HL-60/S4 treated with retinoic acid at 250 ng/mL for 4 days and 3 days (cell line): ENCODE measurements at regions not wholly inside any gene's neighbourhood (a gene's known extent, or its start where the extent isn't known, plus 50 kb on each side); places are given as distances from the start of the nearest gene placed in this dataset.
"Not testable (repeated sequence)": the region's sequence is repeated elsewhere in the genome, so short reads cannot be mapped to it uniquely, and the experiment has no call there.

Source experiments
- in situ Hi-C: fragments of 300-500 bp; cut with MboI; formaldehyde crosslinking; loops from 2 replicates; pipeline ENCODE4 v1.7.0; 2022; ENCODE audit warnings: low sequenced_read_pairs

DNA sequence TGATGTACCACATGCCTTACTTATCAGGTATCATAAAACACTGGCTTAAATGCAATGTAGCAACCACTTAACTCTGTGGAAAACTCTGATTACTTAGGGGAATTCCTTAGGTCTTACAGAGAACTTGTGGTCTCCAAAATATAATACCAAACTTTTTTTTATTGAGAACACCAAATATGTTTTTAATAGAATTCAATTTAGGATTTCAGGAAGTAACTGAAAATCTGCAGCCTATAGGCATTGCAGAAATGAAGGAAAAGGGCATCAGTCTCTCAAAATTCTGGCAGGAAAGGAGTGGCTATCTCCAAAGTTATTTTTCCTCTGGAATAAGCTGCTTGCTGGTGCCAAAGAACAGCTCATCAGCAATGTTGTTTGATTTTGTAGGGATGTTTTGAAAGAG lies 105.3 kb upstream of the UGP2 start:
- in situ Hi-C loops = no loop called here

DNA sequence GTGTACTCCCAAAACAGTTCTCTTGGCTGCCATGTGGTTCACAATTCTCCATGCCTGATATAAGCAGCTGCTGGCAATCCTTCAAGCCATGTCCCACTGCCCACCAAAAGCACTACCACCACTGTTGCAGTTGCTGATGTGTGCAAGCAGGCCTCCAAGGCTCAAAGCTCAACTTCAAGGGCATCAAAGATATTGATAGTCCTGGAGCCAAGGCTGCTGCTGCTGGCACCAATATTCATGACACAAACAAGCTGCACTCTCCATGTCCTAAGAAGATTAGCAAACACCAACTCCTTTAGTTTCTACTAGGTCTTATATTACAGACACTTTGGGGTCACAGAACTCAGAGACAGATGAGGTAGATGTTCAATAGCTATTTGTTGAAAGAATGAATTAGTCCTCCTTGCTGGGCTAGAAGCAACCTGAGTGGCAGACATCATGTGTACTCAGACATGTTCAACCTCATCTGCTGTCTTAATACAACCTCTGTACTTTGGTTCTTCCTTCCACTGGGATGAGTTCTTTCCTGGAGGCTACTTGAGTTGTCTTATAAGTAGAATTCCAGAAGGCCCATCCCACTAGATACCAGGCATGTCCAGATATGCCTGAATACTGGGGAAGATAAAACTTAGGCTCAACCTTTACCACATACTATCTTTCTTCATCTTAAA lies 104.5 kb upstream of the UGP2 start:
- in situ Hi-C loops = no loop called here

DNA sequence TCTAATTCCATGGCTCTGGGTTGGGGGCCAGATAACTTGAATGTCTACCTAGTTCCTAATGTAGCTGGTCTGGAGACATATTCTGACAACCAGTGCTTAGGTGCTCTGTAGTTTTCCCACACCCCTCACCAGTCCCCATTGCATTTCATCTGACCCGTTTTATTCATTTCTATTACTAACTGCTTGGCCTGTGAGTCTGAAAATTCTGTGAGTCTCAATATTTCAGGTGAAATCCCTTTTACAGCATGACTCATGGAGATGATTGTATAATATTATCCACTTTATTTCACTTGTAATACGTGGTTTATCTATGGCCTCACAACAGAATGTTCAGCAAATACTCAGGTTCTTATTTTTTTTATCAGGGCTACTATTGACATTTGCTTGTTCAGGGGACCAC lies 103.7 kb upstream of the UGP2 start:
- in situ Hi-C loops = no loop called here

DNA sequence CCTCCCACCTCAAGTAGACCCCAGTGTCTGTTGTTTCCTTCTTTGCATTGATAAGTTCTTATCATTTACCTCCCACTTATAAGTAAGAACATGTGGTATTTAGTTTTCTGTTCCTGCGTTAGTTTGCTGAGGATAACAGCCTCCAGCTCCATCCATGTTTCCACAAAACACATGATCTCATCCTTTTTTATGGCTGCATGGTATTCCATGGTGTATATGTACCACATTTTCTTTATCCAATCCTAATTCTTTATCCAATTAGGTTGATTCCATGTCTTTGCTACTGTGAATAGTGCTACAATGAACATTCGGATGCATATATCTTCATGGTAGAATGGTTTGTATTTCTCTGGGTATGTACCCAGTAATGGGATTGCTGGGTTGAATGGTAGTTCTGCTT lies 102.5 kb upstream of the UGP2 start:
- in situ Hi-C loops = not testable (repeated sequence)

- in situ Hi-C loops = no loop called here
Observed at GRCh38 chr2:63740020-63740419, 101.7 kb upstream of the UGP2 start.

GRCh38 chr2:63740943-63741342 lies 100.8 kb upstream of the UGP2 start:
- in situ Hi-C loops = no loop called here

- in situ Hi-C loops = no loop called here
Observed at GRCh38 chr2:63741884-63742579, 99.7 kb upstream of the UGP2 start.

- in situ Hi-C loops = no loop called here
Observed at GRCh38 chr2:63742580-63742976, 99.1 kb upstream of the UGP2 start.

- in situ Hi-C loops = no loop called here
Observed at GRCh38 chr2:63743170-63743981, 98.3 kb upstream of the UGP2 start.

DNA sequence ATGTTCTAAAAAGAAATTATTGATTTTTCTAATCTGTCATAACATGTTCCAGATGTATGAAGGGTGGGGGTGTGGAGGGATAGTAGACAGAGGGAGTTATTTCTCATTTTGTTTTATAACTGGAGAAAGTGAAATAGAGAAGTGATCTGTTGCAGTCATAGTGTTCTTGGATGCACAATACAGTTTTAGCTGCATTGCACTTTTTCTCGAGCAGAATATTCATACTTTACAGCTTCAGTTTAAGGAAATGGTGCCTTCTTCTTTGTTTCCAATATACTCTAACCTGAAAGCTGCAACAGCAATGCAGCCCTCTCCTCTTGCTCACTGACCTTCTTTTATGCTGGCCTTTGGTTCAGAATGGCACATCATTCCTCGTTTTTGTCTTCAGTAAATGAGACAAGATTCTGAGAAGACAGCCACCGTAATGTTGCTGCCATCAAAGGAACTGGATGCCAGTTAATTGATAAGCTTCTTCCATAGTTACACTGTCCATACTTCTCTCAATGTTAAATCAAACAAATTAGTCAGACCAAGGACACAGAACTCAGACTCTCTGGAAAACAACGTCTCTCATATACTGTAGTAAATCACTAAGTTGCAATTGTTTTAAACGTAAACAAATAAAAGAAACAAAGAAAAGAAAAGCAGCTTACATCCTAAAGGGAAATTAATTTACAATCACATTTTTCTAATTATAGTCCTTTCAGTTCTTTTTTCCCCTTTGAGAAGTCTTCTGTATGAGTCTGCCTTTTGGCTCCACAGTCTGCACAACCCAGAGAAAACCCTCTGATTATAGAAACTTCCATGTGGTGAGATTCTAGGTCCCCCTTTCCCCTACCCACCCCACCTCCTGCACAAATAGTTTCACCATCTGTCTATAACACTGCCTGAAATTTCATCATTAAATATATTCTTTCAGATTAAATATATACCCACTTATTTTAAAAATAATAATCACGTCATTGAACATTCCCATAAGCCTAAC lies 97.4 kb upstream of the UGP2 start:
- in situ Hi-C loops = no loop called here

- in situ Hi-C loops = not testable (repeated sequence)
Observed at GRCh38 chr2:63746548-63746947, 95.1 kb upstream of the UGP2 start.

DNA sequence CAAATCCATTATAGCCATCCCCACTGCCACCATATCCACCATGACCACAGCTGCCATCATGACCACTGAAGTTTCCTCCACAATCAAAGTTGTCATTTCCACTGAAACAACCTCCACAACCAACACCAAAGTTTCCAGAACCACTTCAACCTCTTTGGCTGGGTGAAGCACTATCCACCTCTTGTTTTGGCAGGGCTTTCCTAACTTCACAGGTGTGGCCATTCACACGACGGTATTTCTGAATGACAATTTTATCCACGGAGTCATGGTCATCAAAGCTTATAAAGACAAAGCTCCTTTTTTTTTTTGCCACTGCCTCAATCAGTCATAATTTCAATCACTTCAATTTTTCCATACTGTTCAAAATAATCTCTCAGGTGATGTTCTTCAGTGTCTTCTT lies 89.8 kb upstream of the UGP2 start:
- in situ Hi-C loops = no loop called here

- in situ Hi-C loops = no loop called here
Observed at GRCh38 chr2:63755216-63755615, 86.5 kb upstream of the UGP2 start.

GRCh38 chr2:63755965-63756364 lies 85.7 kb upstream of the UGP2 start:
- in situ Hi-C loops = no loop called here

- in situ Hi-C loops = no loop called here
Observed at GRCh38 chr2:63763391-63763941, 78.2 kb upstream of the UGP2 start.

- in situ Hi-C loops = no loop called here
Observed at GRCh38 chr2:63764630-63765029, 77.1 kb upstream of the UGP2 start.

- in situ Hi-C loops = no loop called here
Observed at GRCh38 chr2:63765117-63765516, 76.6 kb upstream of the UGP2 start.

DNA sequence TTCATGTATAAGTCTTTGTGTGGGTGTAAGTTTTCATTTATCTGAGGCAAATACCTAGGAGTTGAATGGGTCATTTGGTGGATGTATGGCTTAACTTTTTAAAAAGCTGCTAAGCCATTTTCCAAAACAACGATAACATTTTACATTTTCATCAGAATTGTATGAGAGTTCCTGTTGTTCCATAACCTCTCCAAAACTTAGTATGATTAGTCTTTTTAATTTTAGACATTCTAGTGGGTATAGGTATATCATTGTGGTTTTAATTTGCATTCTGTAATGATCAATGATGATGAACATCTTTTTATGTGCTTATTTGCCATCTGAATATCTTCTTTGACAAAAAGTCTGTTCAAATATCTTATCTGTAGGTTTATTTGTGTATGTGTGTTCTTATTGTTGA lies 74.4 kb upstream of the UGP2 start:
- in situ Hi-C loops = no loop called here

DNA sequence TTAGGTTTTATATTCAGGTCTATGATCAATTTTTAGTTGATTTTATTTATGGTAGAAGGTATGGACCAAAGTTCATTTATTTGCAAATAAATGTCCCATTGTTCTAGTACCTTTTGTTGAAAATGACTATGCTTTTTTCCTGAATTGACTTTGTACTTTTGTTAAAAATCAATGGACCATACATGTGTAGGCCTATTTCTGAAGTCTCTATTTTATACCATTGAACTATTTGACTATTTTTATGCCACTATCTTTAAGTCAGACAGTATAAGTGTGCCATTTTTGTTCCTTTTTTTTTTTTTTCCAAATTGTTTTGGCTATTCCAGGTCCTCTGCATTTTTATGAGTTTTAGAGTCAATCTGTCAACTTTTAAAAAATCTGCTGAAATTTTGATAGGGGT lies 73.6 kb upstream of the UGP2 start:
- in situ Hi-C loops = no loop called here

DNA sequence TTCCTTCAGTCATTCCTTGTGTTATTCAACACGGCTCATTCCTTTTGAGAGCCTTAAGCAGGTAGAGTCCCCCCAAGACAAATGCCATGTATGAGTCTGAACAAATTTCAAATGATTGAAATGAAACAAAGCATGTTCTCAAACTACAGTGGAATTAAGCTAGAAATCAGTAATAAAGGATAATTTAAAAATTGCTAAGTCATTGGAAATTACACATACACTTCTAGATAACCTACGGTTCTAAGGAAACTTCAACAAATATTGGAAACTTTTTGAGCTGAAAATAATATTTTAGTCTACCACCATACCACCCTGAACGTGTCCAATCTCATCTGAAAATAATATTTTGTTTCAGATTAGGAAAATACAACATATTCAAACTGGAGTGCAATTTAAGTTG lies 71.8 kb upstream of the UGP2 start:
- in situ Hi-C loops = no loop called here

DNA sequence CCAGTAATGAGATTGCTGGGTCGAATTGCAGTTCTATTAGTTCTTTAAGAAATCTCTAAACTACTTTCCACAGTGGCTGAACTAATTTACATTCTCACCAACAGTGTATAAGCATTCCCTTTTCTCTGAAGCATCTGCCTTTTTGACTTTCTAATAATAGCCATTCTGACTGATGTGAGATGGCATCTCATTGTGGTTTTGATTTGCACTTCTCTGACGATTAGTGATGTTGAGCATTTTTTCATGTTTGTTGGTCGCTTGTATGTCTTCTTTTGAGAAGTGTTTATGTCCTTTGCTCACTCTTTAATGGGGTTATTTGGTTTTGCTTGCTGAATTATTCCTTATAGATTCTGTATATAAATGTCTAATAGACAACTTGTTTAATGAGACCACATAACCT lies 69.6 kb upstream of the UGP2 start:
- in situ Hi-C loops = no loop called here
